HPDE6-E6E7 (cell line): ENCODE measurements at regions not wholly inside any gene's neighbourhood (a gene's known extent, or its start where the extent isn't known, plus 50 kb on each side); places are given as distances from the start of the nearest gene placed in this dataset.
A peak's percentile ranks its signal among the peaks of the same experiment; 100 is the strongest.

Experiments
- DNase-seq: peaks from one replicate; pipeline ENCODE4 v3.0.0; 2011; ENCODE audit warnings: missing footprints; ENCODE audit errors: extremely low spot score

DNA sequence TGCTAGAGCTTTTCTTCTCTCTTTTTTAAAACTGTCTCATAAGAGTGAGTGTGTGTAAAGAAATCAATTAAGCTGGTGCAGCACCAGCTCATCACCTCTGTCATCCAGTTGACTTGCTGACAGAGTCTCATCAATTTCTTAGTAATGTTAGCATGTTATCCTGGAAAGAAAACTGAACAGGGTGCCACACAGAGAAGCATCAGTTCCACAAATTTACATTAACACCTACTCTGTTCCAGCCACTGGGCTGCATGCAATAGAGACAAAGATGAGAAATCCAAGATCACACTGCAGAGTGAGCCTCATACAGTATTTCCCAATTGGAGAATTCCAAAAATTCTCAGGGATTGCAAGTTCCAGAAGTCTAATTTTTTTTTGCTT, 207.0 kb upstream of the CITED2 start:
- no peak for DNase-seq

DNA sequence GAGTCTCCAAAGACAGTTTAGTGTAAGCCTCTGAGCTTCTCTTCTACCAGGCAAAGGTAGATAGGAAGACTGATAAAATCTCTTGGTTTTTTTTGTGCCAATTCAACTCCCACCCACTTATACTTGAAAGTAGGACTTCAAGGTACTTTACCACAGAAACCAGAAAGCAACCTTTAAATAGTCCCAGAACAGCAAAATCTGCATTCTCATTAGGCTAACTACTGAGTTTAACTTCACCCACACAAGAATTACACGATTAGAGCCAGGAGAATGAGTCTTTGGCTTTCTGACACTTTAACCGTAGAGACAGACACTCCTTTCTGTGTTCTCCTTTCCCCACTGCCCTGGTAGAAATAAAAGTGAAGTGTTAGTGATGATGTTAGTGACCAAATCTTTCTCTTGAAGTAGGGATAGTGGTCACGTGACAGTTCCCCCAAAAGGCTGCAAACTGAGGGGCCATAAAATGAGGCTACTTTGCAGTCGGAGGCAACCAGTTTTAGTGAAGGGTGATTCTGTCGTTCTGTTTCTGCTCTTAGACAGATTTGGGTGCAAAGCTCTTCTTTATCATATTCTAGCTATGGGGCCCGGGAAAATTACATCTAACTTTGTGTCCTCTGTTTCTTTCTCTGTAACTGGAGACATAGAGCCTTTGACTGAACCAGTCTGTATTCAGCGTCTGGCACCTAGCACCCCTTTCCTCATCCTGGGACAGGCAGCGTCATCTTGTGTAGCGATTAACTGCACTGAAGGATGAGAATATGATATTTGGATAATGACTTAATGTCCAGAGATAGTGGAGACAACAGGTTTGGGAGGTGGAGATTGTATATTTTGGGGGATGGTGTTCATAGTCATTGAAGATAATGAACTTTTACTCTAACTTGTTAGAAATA, 206.4 kb upstream of the CITED2 start:
- no peak for DNase-seq

DNA sequence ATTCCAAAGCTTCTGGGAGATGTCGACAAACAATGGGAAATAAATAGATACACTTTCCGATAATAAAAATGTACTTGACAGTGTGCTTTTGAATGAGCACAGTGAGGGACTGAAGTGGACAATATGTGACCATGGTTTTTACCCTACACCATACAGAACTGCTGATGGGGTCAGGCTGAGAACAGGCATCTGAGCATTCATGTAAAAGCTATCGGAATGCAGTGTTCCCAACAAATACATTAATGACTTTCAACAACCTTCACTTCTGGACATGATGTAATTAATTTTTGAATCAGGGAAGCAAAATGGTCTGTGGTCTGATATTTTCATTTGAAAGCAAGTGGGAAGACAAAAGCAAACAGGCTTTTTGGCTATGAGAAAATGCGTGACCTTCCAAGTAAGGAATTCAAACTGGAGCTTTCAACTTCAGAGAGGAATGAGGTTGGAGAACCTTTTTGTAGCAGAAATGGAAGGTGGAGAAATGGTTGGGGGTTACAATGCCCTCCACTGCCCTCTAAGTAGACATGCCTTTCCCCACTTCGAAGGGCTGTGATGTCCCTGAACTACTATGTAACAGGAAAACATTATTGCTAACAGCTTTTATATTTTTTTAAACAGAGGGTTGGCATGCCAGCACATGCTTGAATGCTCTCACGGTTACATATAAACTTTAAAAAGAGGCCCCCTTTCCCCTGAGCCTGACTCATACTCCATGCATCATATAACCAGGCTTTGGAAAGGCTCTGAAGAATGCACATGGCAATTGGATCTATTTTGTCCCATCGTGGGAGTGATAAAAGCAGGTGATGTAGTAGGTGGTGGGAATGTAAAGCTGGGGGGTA, 203.5 kb upstream of the CITED2 start:
- DNase-seq, result peak; percentile 87

DNA sequence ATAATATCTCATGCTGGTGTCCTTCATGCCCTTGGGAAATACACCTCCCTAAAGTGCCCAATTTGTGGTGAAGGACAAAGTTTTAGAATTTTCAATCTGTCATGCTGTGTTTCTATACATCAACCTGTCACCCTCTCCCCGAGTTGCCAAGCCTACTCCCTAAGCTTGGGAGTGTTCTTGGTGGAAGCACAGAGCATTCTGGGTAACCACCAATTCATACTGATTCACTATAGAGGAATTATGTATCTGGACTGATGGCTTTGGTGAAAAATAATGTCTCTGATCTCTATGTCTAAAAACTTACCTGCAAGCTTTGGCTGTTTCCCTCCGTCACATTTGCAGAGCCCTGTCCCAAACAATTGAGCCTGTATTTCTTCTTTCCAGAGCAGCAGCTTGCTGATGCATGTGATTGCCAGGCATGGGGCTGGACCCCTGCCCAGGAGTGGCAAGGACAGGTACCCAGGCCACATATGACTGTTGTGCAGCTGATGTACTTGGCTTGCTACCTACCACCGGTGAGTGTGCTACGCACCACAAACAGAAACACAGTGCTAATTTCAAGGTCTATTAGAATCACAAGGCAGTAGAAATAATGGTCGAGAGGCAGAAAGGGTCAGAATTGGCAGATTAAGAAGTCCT, 202.8 kb upstream of the CITED2 start:
- DNase-seq, result no peak

DNA sequence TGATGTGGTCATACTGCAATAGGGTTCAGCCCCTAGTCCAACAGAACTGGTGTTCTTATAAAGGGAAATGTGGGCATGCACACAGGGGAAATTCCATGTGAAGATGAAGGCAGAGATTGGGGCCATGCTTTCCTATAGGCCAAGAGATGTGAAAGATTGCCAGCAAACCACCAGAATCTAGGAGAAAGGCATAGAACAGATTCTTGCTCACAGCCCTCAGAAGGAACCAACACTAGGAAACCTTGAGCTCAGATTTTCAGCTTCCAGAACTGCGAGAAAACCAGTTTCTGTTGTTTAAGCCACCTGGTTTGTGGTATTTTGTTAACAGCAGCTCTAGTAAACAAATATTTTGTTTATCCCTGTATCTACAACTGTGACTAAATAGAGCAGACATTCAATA, 197.6 kb upstream of the CITED2 start:
- DNase-seq, result no peak

DNA sequence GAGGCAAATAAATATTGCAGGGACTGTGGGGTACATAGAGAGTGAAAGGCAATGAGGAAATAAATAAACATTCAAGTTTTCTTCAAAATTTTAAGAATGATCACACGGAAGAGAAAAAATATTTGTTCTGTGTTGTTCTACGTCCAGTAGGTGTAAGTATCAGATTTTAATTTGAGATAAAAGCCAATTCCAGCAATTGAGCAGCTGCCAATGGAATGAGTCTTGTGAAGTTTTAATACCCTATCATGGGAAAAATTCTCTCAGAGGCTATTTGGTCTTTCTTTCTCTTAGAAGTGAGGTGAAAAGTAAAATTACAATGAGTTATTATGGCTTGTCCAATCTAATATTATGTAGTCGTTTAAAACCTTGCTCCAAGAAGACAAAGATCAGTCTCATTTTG, 195.7 kb upstream of the CITED2 start:
- DNase-seq, result no peak

DNA sequence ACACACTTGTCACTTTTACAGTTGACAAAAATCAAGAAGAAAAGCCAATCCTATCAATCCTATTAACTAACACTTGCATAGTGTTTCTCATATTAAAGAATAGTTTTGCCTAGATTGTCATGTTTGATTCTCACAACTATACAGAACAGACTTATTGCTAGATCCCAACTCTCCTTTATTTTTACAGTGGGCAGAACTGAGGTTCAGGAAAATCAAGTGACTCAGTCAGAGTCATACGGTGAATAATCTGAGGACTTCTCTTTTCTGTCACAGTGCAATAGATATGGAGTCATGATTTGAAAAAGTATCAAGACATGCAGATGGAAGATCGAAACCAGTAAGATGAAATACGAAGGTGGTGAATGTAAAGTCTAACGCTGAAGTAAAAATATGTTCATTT, 195.1 kb upstream of the CITED2 start:
- no peak for DNase-seq

DNA sequence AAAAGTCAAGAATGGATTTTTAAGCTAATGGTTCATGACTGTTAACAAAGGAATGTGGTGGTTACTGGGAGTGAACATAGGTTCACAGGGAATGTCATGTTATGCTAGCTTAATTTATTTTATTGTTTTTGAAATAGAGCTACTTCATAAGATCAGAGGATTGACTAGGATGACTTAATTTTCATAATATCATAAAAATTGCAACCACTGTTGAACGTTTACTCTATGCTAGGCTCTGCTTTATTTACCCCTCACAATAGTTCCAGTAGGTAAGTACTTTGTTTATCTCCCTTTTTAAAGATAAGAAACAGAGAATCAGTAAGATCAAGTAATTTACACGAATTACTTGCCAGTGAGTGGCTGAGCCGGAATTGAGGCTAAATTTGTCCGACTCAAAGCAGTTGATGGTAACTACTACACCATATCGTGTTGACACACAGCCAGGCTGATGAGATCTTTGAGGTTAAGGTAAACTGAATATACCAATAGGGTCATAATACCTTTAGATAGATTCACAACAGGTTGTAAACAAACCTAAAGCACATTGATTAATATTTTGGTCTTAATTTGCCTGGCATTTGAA, 194.6 kb upstream of the CITED2 start:
- no peak for DNase-seq

DNA sequence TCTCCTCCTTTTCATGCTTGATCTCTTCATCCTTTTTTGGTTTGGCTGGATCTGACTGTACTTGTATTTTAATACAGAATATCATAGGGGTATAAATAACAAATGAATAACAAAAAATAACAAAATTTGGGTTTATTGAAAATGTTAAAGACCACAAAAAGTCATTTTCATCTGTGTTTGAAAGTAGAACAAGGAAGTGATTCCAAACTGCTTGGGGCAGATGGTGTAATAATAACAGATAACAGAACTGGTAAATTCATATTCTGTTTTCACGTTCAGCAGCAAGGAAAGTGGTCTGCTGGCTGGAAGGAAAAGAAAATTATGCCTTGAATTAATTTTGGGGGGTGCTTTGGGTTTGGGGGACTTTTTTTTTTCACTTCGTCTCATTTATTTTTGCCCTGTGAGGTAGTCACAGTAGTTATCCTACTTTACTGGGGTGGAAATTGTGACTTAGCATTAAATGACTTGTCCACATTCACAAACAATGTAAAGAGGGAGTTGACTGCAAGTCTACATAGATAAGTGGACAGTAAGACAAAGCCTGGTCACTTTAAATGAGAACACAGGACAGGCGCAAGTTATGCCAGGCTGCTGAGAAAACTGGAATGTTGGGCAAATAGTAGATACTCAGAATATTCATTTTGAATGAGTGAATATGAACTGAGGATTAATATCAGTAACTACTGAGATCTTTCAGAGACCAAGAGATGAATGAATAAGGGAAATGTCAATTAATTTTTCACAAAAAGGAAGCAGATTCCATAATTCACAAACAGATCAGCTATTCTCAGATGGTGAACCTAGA, 193.9 kb upstream of the CITED2 start:
- no peak for DNase-seq

DNA sequence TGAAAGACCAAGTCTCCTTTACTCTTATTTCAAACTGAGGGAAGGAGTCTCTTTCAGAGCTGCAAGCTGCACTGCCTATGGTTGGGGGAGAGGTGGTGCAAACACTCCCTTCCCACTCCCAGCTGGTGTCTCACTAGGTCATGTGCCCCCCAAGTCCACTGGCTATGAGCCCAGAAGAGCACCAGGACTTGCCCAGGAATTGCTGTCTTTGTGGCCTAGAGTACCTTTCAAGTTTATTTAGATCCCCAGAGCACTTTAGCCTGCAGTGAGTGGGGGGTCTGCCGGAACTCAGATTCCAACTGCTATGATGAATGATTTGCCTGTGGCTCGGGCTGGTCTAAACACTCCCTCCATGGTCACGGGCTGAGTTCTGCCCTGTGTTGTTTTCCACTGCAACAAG, 192.6 kb upstream of the CITED2 start:
- no peak for DNase-seq

DNA sequence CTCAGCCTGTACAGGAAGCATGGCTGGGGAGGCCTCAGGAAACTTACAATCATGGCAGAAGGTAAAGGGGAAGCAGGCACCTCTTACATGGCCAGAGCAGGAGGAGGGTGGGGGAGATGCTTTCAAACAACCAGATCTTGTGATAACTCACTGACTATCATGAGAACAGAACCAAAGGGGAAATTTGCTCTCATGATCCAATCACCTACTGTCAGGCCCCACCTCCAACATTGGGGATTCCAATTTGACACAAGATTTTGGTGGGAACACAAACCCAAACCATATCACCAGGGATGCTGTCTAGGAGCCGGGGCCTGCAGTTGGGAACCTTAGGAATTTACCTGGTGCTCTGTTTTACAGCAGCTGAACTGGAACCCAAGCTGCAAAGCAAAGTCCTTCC, 191.1 kb upstream of the CITED2 start:
- DNase-seq, result no peak

DNA sequence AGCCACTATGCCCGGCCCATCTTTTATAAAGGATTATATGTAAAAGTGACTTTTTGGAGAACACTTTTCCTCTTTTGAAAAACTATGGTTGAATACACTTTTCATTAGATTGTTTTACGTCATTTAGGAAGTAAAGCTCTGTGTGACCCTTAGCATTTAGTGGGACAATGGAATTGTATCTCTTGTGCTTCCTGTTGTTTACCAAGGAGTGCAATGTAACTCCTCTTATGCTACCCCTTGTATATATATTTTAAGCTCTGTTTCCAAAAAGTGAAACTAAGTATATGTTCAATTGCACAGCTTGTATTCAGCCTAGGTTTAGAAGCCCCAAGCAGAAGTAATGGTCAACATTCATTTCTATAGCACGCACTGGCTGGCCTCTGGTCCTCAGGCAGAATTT, 183.1 kb upstream of the CITED2 start:
- no peak for DNase-seq

DNA sequence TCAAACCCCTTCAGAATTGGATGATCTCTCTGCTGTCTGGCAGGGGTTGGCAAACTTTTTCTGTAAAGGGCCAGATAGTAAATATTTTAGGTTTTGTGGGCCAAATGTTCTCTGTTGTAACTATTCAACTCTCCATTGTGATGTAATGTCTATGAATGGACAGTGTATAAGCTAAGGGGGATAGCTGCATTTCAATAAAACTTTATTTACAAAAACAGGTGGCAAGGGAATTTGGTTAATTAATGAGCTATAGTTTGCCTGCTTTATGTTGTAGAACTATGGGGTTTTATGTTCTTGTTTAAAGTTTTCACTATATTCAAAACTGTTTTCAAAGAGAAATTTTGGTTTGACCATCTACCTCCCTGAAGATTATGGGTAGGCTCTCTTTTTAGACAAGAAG, 182.1 kb upstream of the CITED2 start:
- DNase-seq, result no peak

DNA sequence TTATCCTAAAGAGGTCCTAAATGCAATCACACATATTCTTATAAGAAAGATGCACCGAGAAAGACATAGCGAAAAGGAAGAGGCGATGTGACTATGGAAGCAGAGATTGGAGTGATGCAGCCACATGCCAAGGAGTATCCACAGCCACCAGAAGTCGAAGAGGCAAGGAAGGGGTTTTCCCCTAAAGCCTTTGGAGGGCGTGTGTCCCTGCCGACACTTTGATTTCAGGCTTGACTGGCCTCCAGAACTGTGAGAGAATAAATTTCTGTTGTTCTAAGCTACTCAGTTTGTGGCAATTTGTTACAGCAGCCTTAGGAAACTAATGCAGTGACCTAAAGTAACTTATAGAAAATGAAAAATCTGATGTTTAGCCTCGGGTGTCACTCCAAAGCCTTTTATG, 179.5 kb upstream of the CITED2 start:
- no peak for DNase-seq

DNA sequence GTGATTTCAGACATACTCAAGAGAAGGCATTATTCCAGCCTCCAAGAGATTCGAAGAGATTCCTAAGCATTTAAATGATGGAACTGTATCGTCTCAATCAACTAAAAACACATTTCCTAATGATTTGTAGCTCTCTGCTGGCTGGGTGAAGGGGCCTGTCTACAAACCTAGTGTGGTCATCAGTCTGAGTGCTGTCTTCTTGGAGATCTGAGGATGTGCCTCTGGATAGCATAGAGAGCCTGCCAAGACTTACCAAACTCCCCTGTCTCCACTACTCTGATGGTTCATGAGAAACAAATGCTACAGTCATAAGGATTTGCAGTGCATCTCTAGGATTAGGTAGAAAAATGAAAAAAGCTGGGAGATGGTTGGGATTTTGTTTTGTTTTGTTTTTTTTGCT, 176.9 kb upstream of the CITED2 start:
- DNase-seq, result no peak

DNA sequence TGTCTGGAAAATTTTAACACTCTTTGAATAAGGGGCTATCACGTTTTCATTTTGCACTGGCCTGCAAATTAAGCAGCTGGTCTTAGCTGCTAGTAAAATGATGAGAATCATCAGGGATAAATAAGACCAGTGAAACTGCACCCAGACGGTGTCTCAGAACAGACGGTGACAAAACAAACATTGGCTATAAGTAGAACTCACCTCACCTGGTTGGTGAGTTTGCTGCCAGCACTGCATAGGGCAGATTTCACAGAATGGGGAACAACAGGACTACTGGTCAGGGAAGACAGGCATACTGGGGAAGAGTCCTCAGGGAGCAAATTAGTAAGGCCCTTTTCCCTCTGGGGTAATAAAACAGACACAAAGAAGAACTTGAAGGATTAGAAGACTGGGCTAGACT, 175.9 kb upstream of the CITED2 start:
- DNase-seq, result no peak

DNA sequence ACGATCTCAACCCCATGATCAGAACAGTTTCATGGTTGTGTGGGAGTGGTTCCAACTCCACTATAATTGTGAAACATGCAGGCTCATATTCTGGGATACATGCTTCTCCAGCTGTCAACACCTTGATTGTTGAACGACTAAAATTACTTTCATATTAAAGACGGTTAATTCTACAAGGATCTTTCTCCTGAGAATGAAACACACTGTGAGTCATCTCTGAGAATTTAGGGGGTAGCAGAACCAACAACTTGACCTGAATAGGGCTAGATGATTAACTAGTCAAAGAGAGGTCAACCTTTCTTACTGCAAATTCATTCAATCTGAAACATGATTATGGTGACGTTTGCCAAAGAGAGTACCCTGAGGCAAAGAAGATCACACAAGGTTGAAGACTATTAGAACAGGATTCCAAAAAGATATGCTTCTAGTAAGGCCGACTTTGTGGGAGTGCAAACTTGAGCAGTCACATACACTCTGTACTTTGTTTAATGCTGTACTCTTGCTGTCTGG, 175.2 kb upstream of the CITED2 start:
- no peak for DNase-seq

DNA sequence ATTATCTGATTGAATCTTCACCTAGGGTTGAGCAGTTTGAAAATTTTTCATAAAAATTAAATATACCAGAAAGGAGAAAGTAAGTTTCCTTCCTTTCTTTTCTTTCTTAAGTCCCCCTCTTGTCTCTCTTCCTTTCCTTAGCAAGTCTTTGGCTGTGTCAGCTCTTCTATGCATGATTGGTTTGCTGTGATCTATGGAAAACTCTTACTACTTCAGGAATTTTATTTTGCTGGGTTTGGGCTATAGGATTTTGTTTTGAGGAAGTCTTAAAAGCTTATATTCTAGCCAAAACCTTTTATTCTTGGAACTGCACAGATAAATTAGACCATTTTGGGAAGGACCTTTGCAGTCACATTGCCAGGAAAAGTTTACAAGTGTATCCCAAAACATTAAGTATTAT, 173.4 kb upstream of the CITED2 start:
- DNase-seq, result no peak

DNA sequence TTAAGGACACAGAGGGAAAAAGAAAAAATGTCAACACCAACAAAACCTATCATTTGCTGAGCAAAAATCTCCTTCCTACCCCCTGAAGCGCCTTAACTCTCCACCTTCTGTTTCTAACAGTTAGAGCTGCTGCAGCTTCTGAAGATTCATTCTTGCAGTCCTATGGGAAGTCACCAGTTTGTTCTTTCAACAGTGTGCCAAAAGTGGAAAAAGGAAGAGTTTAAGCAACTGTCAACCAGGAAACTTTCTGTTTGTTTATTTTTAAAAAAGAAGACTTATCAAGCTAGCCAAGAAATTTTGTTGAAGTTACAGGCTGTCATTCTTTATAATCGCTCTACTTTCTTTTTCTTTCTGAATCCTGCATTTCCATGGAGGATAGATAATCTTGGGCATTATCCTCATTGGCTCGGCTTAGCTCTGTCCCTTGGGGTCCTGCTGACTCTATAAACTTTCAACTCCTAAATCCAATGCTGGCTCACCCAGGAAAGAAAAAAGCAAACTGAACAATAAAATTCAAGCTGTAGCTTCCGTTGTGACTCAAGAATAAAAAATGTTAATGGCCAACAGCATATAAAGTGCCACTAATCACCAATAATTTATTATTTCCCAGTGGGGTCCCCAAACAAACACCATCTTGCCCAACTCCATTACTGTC, 172.8 kb upstream of the CITED2 start:
- no peak for DNase-seq

DNA sequence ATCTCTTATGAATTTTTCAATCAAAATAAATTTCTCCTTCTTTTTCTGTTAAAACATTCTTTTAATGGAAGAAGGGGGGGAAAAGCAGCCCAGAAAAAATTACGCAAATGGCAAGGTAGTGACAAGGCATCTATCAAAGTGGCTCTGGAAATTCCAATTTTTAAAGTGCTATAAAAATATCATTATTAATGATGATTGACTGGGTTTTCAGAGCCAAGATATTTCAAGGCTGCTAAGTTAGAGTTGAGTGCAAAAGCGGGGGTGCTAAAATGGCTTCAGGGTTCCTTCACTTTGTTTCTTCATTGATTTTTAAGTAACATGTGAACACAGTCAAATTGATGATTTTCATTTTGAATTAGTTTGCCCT, 171.6 kb upstream of the CITED2 start:
- DNase-seq, result no peak
